Gastroesophageal sphincter (tissue), 3 donors: ENCODE measurements at regions not wholly inside any gene's neighbourhood (a gene's known extent, or its start where the extent isn't known, plus 50 kb on each side); places are given as distances from the start of the nearest gene placed in this dataset.

ENCODE experiments used
- POLR2A ChIP-seq, 2 donors: fragments of 450-650 bp; IDR thresholded peaks; one replicate each; pipeline ENCODE4 v1.6.1; 2017; ENCODE audit warnings: antibody characterized with exemption in 2 of 2, mild to moderate bottlenecking in 2 of 2, moderate library complexity in 1 of 2
- POLR2AphosphoS5 ChIP-seq: sonication (generic); formaldehyde crosslinking; IDR thresholded peaks from one replicate; pipeline ENCODE4 v1.6.1; 2017; ENCODE audit warnings: antibody characterized with exemption
- TF ChIP-seq, protein P1 (sequence below), 4 experiments: fragments of 200-600 bp in 2 of 4; fragments of 450-650 bp in 2 of 4; sonication (generic) in 1 of 4; IDR thresholded peaks; one replicate each; pipeline ENCODE4 v1.5.1; 2017 to 2019; ENCODE audit warnings: antibody characterized with exemption in 4 of 4, mild to moderate bottlenecking in 2 of 4, moderate library complexity in 2 of 4

DNA sequence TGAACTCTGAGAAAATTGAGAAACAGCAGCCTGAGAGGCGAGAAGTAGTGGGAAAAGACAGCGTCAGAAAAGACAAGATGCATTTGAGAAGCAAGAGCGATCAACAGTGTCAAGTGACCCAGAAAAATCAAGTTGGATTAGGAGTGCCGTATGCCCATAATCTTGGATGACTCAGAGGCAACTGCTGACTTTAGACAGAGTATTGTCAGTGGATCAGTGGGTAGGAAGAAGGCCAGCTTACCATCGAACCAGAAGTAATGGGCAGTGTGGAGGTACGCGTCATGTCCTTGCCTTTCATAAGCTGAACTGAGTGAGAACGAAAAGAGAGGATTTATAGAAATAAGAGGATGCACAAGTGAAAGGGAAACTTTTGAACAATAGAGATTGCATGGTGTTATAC, 151.0 kb upstream of the NAV3 start:
- TF ChIP-seq, protein P1, sequence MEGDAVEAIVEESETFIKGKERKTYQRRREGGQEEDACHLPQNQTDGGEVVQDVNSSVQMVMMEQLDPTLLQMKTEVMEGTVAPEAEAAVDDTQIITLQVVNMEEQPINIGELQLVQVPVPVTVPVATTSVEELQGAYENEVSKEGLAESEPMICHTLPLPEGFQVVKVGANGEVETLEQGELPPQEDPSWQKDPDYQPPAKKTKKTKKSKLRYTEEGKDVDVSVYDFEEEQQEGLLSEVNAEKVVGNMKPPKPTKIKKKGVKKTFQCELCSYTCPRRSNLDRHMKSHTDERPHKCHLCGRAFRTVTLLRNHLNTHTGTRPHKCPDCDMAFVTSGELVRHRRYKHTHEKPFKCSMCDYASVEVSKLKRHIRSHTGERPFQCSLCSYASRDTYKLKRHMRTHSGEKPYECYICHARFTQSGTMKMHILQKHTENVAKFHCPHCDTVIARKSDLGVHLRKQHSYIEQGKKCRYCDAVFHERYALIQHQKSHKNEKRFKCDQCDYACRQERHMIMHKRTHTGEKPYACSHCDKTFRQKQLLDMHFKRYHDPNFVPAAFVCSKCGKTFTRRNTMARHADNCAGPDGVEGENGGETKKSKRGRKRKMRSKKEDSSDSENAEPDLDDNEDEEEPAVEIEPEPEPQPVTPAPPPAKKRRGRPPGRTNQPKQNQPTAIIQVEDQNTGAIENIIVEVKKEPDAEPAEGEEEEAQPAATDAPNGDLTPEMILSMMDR (IDR thresholded peaks at IDR 0.05): no peak
- TF ChIP-seq POLR2A (IDR thresholded peaks at IDR 0.05) (no peak), POLR2AphosphoS5 (no peak)
